Adrenal gland (tissue), 5 donors: ENCODE measurements at regions not wholly inside any gene's neighbourhood (a gene's known extent, or its start where the extent isn't known, plus 50 kb on each side); places are given as distances from the start of the nearest gene placed in this dataset.

Experiments used
- CTCF ChIP-seq, 6 experiments: fragments of 450-650 bp in 4 of 6; fragments of 200-600 bp in 2 of 6; sonication (generic) in 1 of 6; IDR thresholded peaks; 1 replicate in 5 of 6; 2 replicates in 1 of 6; pipeline versions ENCODE4 v1.5.1 to v1.8.0; 2016 to 2021; ENCODE audit warnings: antibody characterized with exemption in 6 of 6, mild to moderate bottlenecking in 2 of 6, moderate library complexity in 1 of 6
- POLR2A ChIP-seq, 2 donors: fragments of 450-650 bp; IDR thresholded peaks; one replicate each; pipeline ENCODE4 v1.6.1; 2017; ENCODE audit warnings: antibody characterized with exemption in 2 of 2, mild to moderate bottlenecking in 2 of 2, moderate library complexity in 1 of 2
- donor health status: DM: no; HTN: no; CAD: no.

- TF ChIP-seq CTCF (IDR thresholded peaks at IDR 0.05) (no peak), POLR2A (IDR thresholded peaks at IDR 0.05) (no peak)
These were observed 1123.5 kb upstream of the LRRN3 start for GRCh38 chr7:109967406-109967805.
